SK-N-SH (cell line): ENCODE measurements at regions not wholly inside any gene's neighbourhood (a gene's known extent, or its start where the extent isn't known, plus 50 kb on each side); places are given as distances from the start of the nearest gene placed in this dataset.

Experiments used
- CTCF ChIA-PET: fragments of 300-600, 350-600 bp; formaldehyde crosslinking; extraction: SDS; loops from one replicate; lab custom pipeline; 2021; lab: Yijun Ruan, JAX
- POLR2A ChIA-PET: fragments of 350-600 bp; sonication (Branson Sonifier 250); formaldehyde crosslinking; extraction: SDS; loops from one replicate; lab custom pipeline; 2020; ENCODE audit warnings: antibody characterized with exemption, inconsistent platforms; lab: Yijun Ruan, JAX
- DNase-seq: peaks from one replicate; pipeline ENCODE4 v3.0.0; 2012
- H2AFZ ChIP-seq: fragments of 200-600 bp; sonication (generic); 2 replicates; pipeline ENCODE4 v1.8.1; 2016; ENCODE audit warnings: antibody characterized with exemption, mild to moderate bottlenecking, low read depth
- H3F3A ChIP-seq: fragments of 200-600 bp; sonication (generic); replicated peaks from 2 replicates; pipeline ENCODE3; 2016; ENCODE audit warnings: antibody characterized with exemption, mild to moderate bottlenecking; ENCODE audit not compliant: insufficient read depth
- H3K27ac ChIP-seq, 2 experiments: fragments of 200-500 bp in 1 of 2; fragments of 200-600 bp in 1 of 2; sonication (Bioruptor generic) in 1 of 2; sonication (generic), shearing (Covaris generic) in 1 of 2; 2 replicates each; pipeline versions ENCODE4 v1.5.1 to v1.6.1; 2014 to 2016; ENCODE audit warnings: low read depth in 2 of 2, inconsistent platforms in 1 of 2, low read length in 1 of 2, mild to moderate bottlenecking in 1 of 2, mixed read lengths in 1 of 2
- H3K27me3 ChIP-seq: fragments of 200-600 bp; sonication (generic), shearing (Covaris generic); 2 replicates; pipeline ENCODE4 v1.6.1; 2016; ENCODE audit warnings: mixed run types; ENCODE audit not compliant: insufficient read depth
- H3K36me3 ChIP-seq, 2 experiments: fragments of 200-500 bp in 1 of 2; fragments of 200-600 bp in 1 of 2; sonication (Bioruptor generic) in 1 of 2; sonication (generic) in 1 of 2; replicated peaks in 1 of 2; 2 replicates each; pipeline versions ENCODE3 to v1.5.1; 2014 to 2016; ENCODE audit warnings: low read length in 1 of 2, mild to moderate bottlenecking in 1 of 2; ENCODE audit not compliant: insufficient read depth in 2 of 2, control insufficient read depth in 1 of 2
- H3K4me1 ChIP-seq, 2 experiments: fragments of 200-500 bp in 1 of 2; fragments of 200-600 bp in 1 of 2; sonication (Bioruptor generic) in 1 of 2; sonication (generic), shearing (Covaris generic) in 1 of 2; 2 replicates each; pipeline versions ENCODE4 v1.5.1 to v1.6.1; 2014 to 2016; ENCODE audit warnings: low read depth in 1 of 2, low read length in 1 of 2, mixed run types in 1 of 2; ENCODE audit not compliant: insufficient read depth in 2 of 2, control insufficient read depth in 1 of 2
- H3K4me2 ChIP-seq: fragments of 200-600 bp; sonication (generic), shearing (Covaris generic); 2 replicates; pipeline ENCODE4 v1.6.1; 2017; ENCODE audit warnings: mixed run types
- H3K4me3 ChIP-seq, 2 experiments: fragments of 200-500 bp in 1 of 2; fragments of 200-600 bp in 1 of 2; sonication (Bioruptor generic) in 1 of 2; sonication (generic), shearing (Covaris generic) in 1 of 2; 2 replicates each; pipeline versions ENCODE4 v1.5.1 to v1.8.1; 2014 to 2016; ENCODE audit warnings: low read depth in 2 of 2, inconsistent platforms in 1 of 2, low read length in 1 of 2, mild to moderate bottlenecking in 1 of 2, mixed read lengths in 1 of 2, moderate library complexity in 1 of 2
- H3K79me2 ChIP-seq: fragments of 200-600 bp; sonication (generic); 2 replicates; pipeline ENCODE4 v1.8.1; 2017; ENCODE audit warnings: mild to moderate bottlenecking; ENCODE audit not compliant: insufficient read depth
- H3K9ac ChIP-seq: fragments of 200-600 bp; sonication (generic); 2 replicates; pipeline ENCODE4 v1.6.1; 2017; ENCODE audit warnings: mixed run types
- H3K9me2 ChIP-seq: fragments of 200-600 bp; sonication (generic); 2 replicates; pipeline ENCODE4 v1.6.1; 2017; ENCODE audit warnings: mixed run types
- H3K9me3 ChIP-seq: fragments of 200-600 bp; sonication (generic); 2 replicates; pipeline ENCODE4 v1.6.1; 2017; ENCODE audit warnings: mixed run types, mild to moderate bottlenecking, moderate library complexity
- H4K20me1 ChIP-seq: fragments of 200-600 bp; sonication (generic); 2 replicates; pipeline ENCODE4 v1.6.1; 2017; ENCODE audit warnings: mild to moderate bottlenecking, mixed run types; ENCODE audit not compliant: insufficient read depth
- CTCF ChIP-seq: fragments of 200-600 bp; sonication (generic); IDR thresholded peaks from 2 replicates; pipeline ENCODE4 v1.6.1; 2017; ENCODE audit warnings: antibody characterized with exemption, mild to moderate bottlenecking, moderate library complexity
- ELF1 ChIP-seq: IDR thresholded peaks from 2 replicates; pipeline ENCODE4 v1.4.0; 2012
- EP300 ChIP-seq, 2 experiments: IDR thresholded peaks; 2 replicates each; pipeline versions ENCODE4 v1.4.0 to v1.6.1; 2012; ENCODE audit warnings: borderline replicate concordance in 1 of 2, low read depth in 1 of 2, low read length in 1 of 2
- EZH2phosphoT487 ChIP-seq: fragments of 200-600 bp; sonication (generic); IDR thresholded peaks from 2 replicates; pipeline ENCODE4 v1.6.1; 2017; ENCODE audit warnings: low read depth, mixed run types, mild to moderate bottlenecking, antibody characterized with exemption, moderate library complexity, borderline replicate concordance
- FOSL2 ChIP-seq: IDR thresholded peaks from 2 replicates; pipeline ENCODE4 v1.4.0; 2012; ENCODE audit warnings: low read depth, mild to moderate bottlenecking, moderate library complexity, borderline replicate concordance
- FOXM1 ChIP-seq: IDR thresholded peaks from 2 replicates; pipeline ENCODE4 v1.4.0; 2012; ENCODE audit warnings: low read depth, mild to moderate bottlenecking
- JUND ChIP-seq: IDR thresholded peaks from 2 replicates; pipeline ENCODE4 v1.4.0; 2012
- NFIC ChIP-seq: IDR thresholded peaks from 2 replicates; pipeline ENCODE4 v1.4.0; 2012; ENCODE audit warnings: borderline replicate concordance
- NRF1 ChIP-seq: IDR thresholded peaks from 2 replicates; pipeline ENCODE4 v1.6.1; 2012; ENCODE audit warnings: low read depth, mild to moderate bottlenecking, low read length
- PBX3 ChIP-seq: IDR thresholded peaks from 2 replicates; pipeline ENCODE4; 2012
- POLR2AphosphoS5 ChIP-seq: IDR thresholded peaks from 2 replicates; pipeline ENCODE4 v1.6.1; 2012; ENCODE audit warnings: low read depth, low read length
- RAD21 ChIP-seq: IDR thresholded peaks from 2 replicates; pipeline ENCODE4 v1.6.1; 2012; ENCODE audit warnings: mild to moderate bottlenecking, low read length
- RCOR1 ChIP-seq: fragments of 150-350 bp; IDR thresholded peaks from 2 replicates; pipeline ENCODE4 v1.6.1; 2017; ENCODE audit warnings: antibody characterized with exemption, low read length
- RFX5 ChIP-seq: IDR thresholded peaks from 2 replicates; pipeline ENCODE4 v1.6.1; 2012; ENCODE audit warnings: mild to moderate bottlenecking, improper control_type of control experiment, low read length
- SIN3A ChIP-seq: IDR thresholded peaks from 2 replicates; pipeline ENCODE4 v1.6.1; 2012; ENCODE audit warnings: low read depth, mild to moderate bottlenecking, low read length, moderate library complexity, borderline replicate concordance
- SMC3 ChIP-seq: IDR thresholded peaks from 2 replicates; pipeline ENCODE4 v1.6.1; 2012; ENCODE audit warnings: low read depth, low read length, improper control_type of control experiment
- TAF1 ChIP-seq: IDR thresholded peaks from 2 replicates; pipeline ENCODE4 v1.6.1; 2012; ENCODE audit warnings: low read depth, mild to moderate bottlenecking, low read length, moderate library complexity, borderline replicate concordance
- TEAD4 ChIP-seq: IDR thresholded peaks from 2 replicates; pipeline ENCODE4 v1.4.0; 2012; ENCODE audit warnings: mild to moderate bottlenecking, borderline replicate concordance; ENCODE audit not compliant: insufficient read depth
- YY1 ChIP-seq: IDR thresholded peaks from 2 replicates; pipeline ENCODE4 v1.4.0; 2012; ENCODE audit warnings: low read depth, mild to moderate bottlenecking
- ZBTB33 ChIP-seq: IDR thresholded peaks from 2 replicates; pipeline ENCODE4 v1.4.0; 2012; ENCODE audit warnings: low read depth, borderline replicate concordance
- WGBS: methylation state at CpG from one replicate; pipeline ENCODE4 v1.1.6; 2017; ENCODE audit warnings: low lambda C conversion rate; 5-methylcytosine and 5-hydroxymethylcytosine counted together
- TF ChIP-seq, protein P1 (sequence below): fragments of 150-350 bp; IDR thresholded peaks from 2 replicates; pipeline ENCODE4 v1.6.1; 2016; ENCODE audit warnings: mild to moderate bottlenecking, low read depth, low read length
- TF ChIP-seq, protein P2 (sequence below): IDR thresholded peaks from 2 replicates; pipeline ENCODE4 v1.4.0; 2012; ENCODE audit warnings: low read depth

DNA sequence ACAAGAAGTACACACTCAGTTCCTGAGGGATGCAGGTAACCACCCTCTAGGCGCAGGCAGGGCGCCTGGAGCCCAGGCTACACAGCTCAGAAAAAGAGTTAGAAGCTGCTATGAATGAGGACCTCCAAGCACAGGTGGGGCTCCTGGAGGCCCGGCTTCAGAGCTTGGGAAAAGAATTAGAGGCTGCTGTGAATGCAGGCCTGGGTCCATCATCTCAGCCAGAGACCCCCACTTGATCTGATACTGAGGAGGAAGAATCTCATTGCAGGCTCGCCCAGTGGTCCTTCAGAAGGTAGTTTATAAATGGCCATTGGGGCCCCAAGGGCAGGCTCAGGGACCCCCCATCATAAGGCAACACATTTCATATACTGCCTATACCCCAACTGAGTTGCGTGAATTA, 556.4 kb downstream of the SLC6A15 start (continued):
- TF ChIP-seq CTCF, result no peak
- TF ChIP-seq PBX3, result no peak
- TF ChIP-seq FOSL2, result no peak
- TF ChIP-seq JUND, result no peak
- no peak for TF ChIP-seq RAD21
- TF ChIP-seq RCOR1, result no peak
- no peak for TF ChIP-seq TEAD4

DNA sequence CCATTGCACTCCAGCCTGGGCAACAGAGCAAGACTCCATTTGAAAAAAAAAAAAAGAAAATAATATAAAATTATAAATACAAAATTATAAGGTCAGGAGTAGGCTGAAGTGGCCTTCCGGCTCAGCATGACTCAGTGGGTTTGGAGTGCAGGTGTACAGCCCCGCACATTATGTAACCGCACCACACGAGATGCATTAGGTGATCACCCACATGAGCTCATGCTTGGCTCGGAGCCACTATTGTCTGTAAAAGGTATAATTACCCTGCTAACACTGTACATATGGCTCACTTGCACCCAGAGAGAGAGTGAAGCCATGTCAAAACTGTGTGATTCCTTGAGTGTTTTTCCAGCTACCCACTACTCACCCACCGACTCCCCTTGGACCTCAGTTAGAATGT, 557.0 kb downstream of the SLC6A15 start:
- Histone ChIP-seq H3K4me1 (no peaks in the 10 kb centered on the region), H3K9me2 (no peaks in the 10 kb centered on the region), H3F3A (peaks cover 2% of the 10 kb centered on the region), H3K9me3 (no peaks in the 10 kb centered on the region), H2AFZ (no peak overlapping the region), H3K79me2 (no peaks in the 10 kb centered on the region), H3K9ac (no peak overlapping the region)
- CTCF ChIA-PET, result no interaction called here
- WGBS, result 92% methylated on average over 6 of the region's 6 CpGs
- TF ChIP-seq FOXM1, result no peak
- TF ChIP-seq, protein P1, sequence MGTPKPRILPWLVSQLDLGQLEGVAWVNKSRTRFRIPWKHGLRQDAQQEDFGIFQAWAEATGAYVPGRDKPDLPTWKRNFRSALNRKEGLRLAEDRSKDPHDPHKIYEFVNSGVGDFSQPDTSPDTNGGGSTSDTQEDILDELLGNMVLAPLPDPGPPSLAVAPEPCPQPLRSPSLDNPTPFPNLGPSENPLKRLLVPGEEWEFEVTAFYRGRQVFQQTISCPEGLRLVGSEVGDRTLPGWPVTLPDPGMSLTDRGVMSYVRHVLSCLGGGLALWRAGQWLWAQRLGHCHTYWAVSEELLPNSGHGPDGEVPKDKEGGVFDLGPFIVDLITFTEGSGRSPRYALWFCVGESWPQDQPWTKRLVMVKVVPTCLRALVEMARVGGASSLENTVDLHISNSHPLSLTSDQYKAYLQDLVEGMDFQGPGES, result no peak
- TF ChIP-seq, protein P2, sequence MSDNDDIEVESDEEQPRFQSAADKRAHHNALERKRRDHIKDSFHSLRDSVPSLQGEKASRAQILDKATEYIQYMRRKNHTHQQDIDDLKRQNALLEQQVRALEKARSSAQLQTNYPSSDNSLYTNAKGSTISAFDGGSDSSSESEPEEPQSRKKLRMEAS, result no peak
- no peak for TF ChIP-seq CTCF
- TF ChIP-seq ZBTB33, result no peak
- no peak for TF ChIP-seq POLR2AphosphoS5
- no peak for TF ChIP-seq TEAD4
- no peak for TF ChIP-seq RAD21
- no peak for TF ChIP-seq YY1
- TF ChIP-seq SMC3, result no peak
- TF ChIP-seq NFIC, result no peak
- TF ChIP-seq TAF1, result no peak
- no peak for TF ChIP-seq EZH2phosphoT487
- no peak for TF ChIP-seq EP300 (IDR thresholded peaks at IDR 0.05; ENCODE audit: borderline replicate concordance in 1 of 2, low read depth in 1 of 2, low read length in 1 of 2)
- TF ChIP-seq ELF1, result no peak
- TF ChIP-seq NRF1, result no peak
- no peak for TF ChIP-seq SIN3A
- TF ChIP-seq RFX5, result no peak
- TF ChIP-seq, all 33 proteins: peak for 0
- Histone ChIP-seq H3K4me3 (no peak overlapping the region), H3K4me2 (no peak overlapping the region), H3K36me3 (no peaks in the 10 kb centered on the region), H3K27me3 (no peaks in the 10 kb centered on the region), H4K20me1 (no peaks in the 10 kb centered on the region), H3K27ac (no peak overlapping the region)
- DNase-seq, result no peak
- POLR2A ChIA-PET, result interaction anchor here (0.6 kb wide), 1 partner anchor 40 kb away, joined by 3 read pairs; no protein-coding TSS in a partner anchor
